GM21526 (cell line): ENCODE measurements at regions not wholly inside any gene's neighbourhood (a gene's known extent, or its start where the extent isn't known, plus 50 kb on each side); places are given as distances from the start of the nearest gene placed in this dataset.
"Not testable (repeated sequence)": the region's sequence is repeated elsewhere in the genome, so short reads cannot be mapped to it uniquely, and the experiment has no call there.

ENCODE experiments used
- ATAC-seq: cut with Tn5 transposase; IDR thresholded peaks from one replicate; pipeline ENCODE4 v1.9.1; 2021; ENCODE audit warnings: moderate library complexity; ENCODE audit not compliant: unreplicated experiment, low FRiP score

GRCh38 chr4:179027569-179027968 is 1585.3 kb upstream of the AGA start:
- no peak for ATAC-seq

- ATAC-seq = no peak
These were observed 1586.1 kb upstream of the AGA start for GRCh38 chr4:179028321-179028720.

GRCh38 chr4:179029683-179030082 is 1587.4 kb upstream of the AGA start:
- ATAC-seq = no peak

- no peak for ATAC-seq
These were observed 1598.0 kb upstream of the AGA start for GRCh38 chr4:179040259-179040658.

GRCh38 chr4:179048839-179049453 is 1606.7 kb upstream of the AGA start:
- no peak for ATAC-seq

- no peak for ATAC-seq
These were observed 1609.0 kb upstream of the AGA start for GRCh38 chr4:179051206-179051605.

- no peak for ATAC-seq
These were observed 1617.2 kb upstream of the AGA start for GRCh38 chr4:179059396-179059795.

GRCh38 chr4:179066254-179066653 is 1624.0 kb upstream of the AGA start:
- ATAC-seq = not testable (repeated sequence)

GRCh38 chr4:179071131-179071530 is 1628.9 kb upstream of the AGA start:
- ATAC-seq = no peak

- ATAC-seq = no peak
These were observed 1634.6 kb upstream of the AGA start for GRCh38 chr4:179076865-179077264.

- ATAC-seq = no peak
These were observed 1653.5 kb upstream of the AGA start for GRCh38 chr4:179095585-179096221.

- no peak for ATAC-seq
These were observed 1655.5 kb upstream of the AGA start for GRCh38 chr4:179097741-179098140.

- ATAC-seq = no peak
These were observed 1668.1 kb upstream of the AGA start for GRCh38 chr4:179110356-179110755.

- no peak for ATAC-seq
These were observed 1668.6 kb upstream of the AGA start for GRCh38 chr4:179110816-179111215.

- ATAC-seq = no peak
These were observed 1670.4 kb upstream of the AGA start for GRCh38 chr4:179112441-179113170.

- ATAC-seq = no peak
These were observed 1672.4 kb upstream of the AGA start for GRCh38 chr4:179114615-179115014.

GRCh38 chr4:179116011-179116410 is 1673.8 kb upstream of the AGA start:
- ATAC-seq = no peak

GRCh38 chr4:179116581-179116980 is 1674.3 kb upstream of the AGA start:
- ATAC-seq = no peak

GRCh38 chr4:179123084-179123483 is 1680.8 kb upstream of the AGA start:
- no peak for ATAC-seq

- no peak for ATAC-seq
These were observed 1682.2 kb upstream of the AGA start for GRCh38 chr4:179124419-179124818.

GRCh38 chr4:179124957-179125356 is 1682.7 kb upstream of the AGA start:
- no peak for ATAC-seq

- ATAC-seq = no peak
These were observed 1683.6 kb upstream of the AGA start for GRCh38 chr4:179125870-179126269.
